HG03175 (cell line): ENCODE measurements at regions not wholly inside any gene's neighbourhood (a gene's known extent, or its start where the extent isn't known, plus 50 kb on each side); places are given as distances from the start of the nearest gene placed in this dataset.
"Not testable (repeated sequence)": the region's sequence is repeated elsewhere in the genome, so short reads cannot be mapped to it uniquely, and the experiment has no call there.

ENCODE experiments used
- ATAC-seq: cut with Tn5 transposase; IDR thresholded peaks from one replicate; pipeline ENCODE4 v1.9.1; 2021; ENCODE audit warnings: mild to moderate bottlenecking, moderate library complexity; ENCODE audit not compliant: unreplicated experiment

- not testable (repeated sequence) for ATAC-seq
Observed at GRCh38 chr13:81146576-81146975, 805.6 kb upstream of the SPRY2 start.

- ATAC-seq = no peak
Observed at GRCh38 chr13:81142306-81142999, 801.5 kb upstream of the SPRY2 start.

GRCh38 chr13:81140675-81141074, 799.7 kb upstream of the SPRY2 start:
- no peak for ATAC-seq

- ATAC-seq = no peak
Observed at GRCh38 chr13:81139987-81140386, 799.1 kb upstream of the SPRY2 start.

- ATAC-seq = no peak
Observed at GRCh38 chr13:81138353-81138980, 797.5 kb upstream of the SPRY2 start.

- ATAC-seq = no peak
Observed at GRCh38 chr13:81133066-81133465, 792.1 kb upstream of the SPRY2 start.

GRCh38 chr13:81117416-81117815, 776.5 kb upstream of the SPRY2 start:
- no peak for ATAC-seq

- ATAC-seq = no peak
Observed at GRCh38 chr13:81116461-81117282, 775.7 kb upstream of the SPRY2 start.

GRCh38 chr13:81109026-81109425, 768.1 kb upstream of the SPRY2 start:
- ATAC-seq = no peak

GRCh38 chr13:81106348-81106747, 765.4 kb upstream of the SPRY2 start:
- no peak for ATAC-seq

GRCh38 chr13:81104035-81104715, 763.2 kb upstream of the SPRY2 start:
- no peak for ATAC-seq

GRCh38 chr13:81102066-81102465, 761.1 kb upstream of the SPRY2 start:
- not testable (repeated sequence) for ATAC-seq

- ATAC-seq = no peak
Observed at GRCh38 chr13:81089371-81090157, 748.6 kb upstream of the SPRY2 start.

GRCh38 chr13:81080911-81081454, 740.1 kb upstream of the SPRY2 start:
- no peak for ATAC-seq

- no peak for ATAC-seq
Observed at GRCh38 chr13:81078048-81078447, 737.1 kb upstream of the SPRY2 start.

GRCh38 chr13:81069822-81070221, 728.9 kb upstream of the SPRY2 start:
- not testable (repeated sequence) for ATAC-seq

- ATAC-seq = no peak
Observed at GRCh38 chr13:81058916-81059290, 718.0 kb upstream of the SPRY2 start.

- no peak for ATAC-seq
Observed at GRCh38 chr13:81058211-81058915, 717.4 kb upstream of the SPRY2 start.

GRCh38 chr13:81051873-81052272, 710.9 kb upstream of the SPRY2 start:
- no peak for ATAC-seq

GRCh38 chr13:81048026-81048461, 707.1 kb upstream of the SPRY2 start:
- ATAC-seq = no peak
